ENCODE measurements at regions not wholly inside any gene's neighbourhood (a gene's known extent, or its start where the extent isn't known, plus 50 kb on each side); places are given as distances from the start of the nearest gene placed in this dataset.

DNA sequence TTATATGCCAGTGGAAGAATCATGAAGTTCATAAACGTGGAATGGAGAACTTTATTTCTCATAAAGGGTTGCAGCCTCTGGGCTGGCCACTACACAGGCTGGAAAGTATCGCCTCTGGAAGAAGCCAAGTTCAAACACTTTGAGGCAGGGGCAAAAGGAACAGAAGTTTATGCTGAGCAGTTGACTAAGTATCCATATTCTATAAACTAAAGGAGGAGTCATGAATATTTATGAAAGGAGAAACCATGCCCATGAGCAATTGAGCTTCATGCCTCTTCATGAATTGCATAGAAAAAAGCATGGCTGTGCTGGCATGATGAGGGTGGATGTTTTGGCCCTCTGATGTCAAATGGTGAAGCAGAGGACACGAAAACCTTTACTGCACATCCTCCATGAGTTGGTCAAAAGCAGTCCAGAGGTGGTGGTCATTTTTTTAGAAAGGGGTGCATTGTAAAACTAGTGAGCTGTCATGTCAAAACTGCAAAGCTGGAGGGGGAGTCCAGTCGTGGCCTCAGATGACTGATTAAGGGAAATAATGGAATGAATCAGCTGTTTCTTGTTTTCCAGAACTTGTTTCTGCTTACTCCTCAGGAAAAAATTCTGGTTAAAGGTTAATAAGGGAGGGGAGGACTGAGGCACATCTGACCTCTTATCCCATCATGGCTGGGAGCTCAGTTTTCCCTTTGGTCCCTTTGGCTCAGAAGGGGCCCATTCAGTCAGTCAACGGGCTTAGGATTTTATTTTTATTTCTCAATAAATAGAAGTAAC, 276.7 kb downstream of the CHL1 start:
- no peak overlapping the region for H3K4me3 ChIP-seq (ENCODE audit: low read depth, low read length)
- TF ChIP-seq CTCF (IDR thresholded peaks at IDR 0.05; ENCODE audit: low read depth, low read length): no peak
- H3K9me3 ChIP-seq: no peaks in the 10 kb centered on the region
- no peaks in the 10 kb centered on the region for H3K4me1 ChIP-seq
- DNase-seq: no peak
- H3K27me3 ChIP-seq: no peaks in the 10 kb centered on the region
- H3K36me3 ChIP-seq: no peaks in the 10 kb centered on the region

- H3K36me3 ChIP-seq: no peaks in the 10 kb centered on the region
- H3K4me3 ChIP-seq (ENCODE audit: low read depth, low read length): no peak overlapping the region
Measured at GRCh38 chr3:474828-475227, 278.3 kb downstream of the CHL1 start.

GRCh38 chr3:480070-480469, 283.5 kb downstream of the CHL1 start:
- Histone ChIP-seq H3K4me3 (ENCODE audit: low read depth, low read length) (no peak overlapping the region), H3K9me3 (no peaks in the 10 kb centered on the region), H3K27me3 (no peaks in the 10 kb centered on the region), H3K4me1 (no peaks in the 10 kb centered on the region), H3K36me3 (no peaks in the 10 kb centered on the region)
- no peak for TF ChIP-seq CTCF (IDR thresholded peaks at IDR 0.05; ENCODE audit: low read depth, low read length)
- no peak for DNase-seq

More at GRCh38 chr3:474828-475227, 278.3 kb downstream of the CHL1 start:
- Histone ChIP-seq H3K9me3 (no peaks in the 10 kb centered on the region), H3K27me3 (no peaks in the 10 kb centered on the region), H3K4me1 (no peaks in the 10 kb centered on the region)
- no peak for DNase-seq
- no peak for TF ChIP-seq CTCF (IDR thresholded peaks at IDR 0.05; ENCODE audit: low read depth, low read length)

DNA sequence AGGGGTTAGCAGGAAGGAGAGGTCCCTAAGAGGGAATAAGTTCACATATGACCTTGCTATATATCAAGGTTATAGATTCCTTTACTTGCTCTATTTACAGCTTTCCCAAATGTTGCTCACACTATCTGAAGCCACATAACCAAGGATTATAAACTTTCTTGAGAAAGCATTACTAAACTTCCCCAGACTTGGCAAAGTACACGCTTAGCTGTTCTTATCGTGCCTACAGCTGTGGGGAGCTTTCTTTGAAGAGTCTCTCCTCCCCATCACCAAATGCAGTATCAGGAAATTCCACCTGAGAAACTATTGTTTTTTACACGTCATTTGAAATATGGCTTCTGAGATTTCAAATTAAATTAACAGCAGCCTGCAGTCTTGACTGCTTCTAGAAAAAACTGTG, 284.5 kb downstream of the CHL1 start:
- no peaks in the 10 kb centered on the region for H3K36me3 ChIP-seq
- TF ChIP-seq CTCF (IDR thresholded peaks at IDR 0.05; ENCODE audit: low read depth, low read length): no peak
- H3K4me3 ChIP-seq (ENCODE audit: low read depth, low read length): no peak overlapping the region
- H3K9me3 ChIP-seq: no peaks in the 10 kb centered on the region
- DNase-seq: no peak
- H3K27me3 ChIP-seq: no peaks in the 10 kb centered on the region
- no peaks in the 10 kb centered on the region for H3K4me1 ChIP-seq

DNA sequence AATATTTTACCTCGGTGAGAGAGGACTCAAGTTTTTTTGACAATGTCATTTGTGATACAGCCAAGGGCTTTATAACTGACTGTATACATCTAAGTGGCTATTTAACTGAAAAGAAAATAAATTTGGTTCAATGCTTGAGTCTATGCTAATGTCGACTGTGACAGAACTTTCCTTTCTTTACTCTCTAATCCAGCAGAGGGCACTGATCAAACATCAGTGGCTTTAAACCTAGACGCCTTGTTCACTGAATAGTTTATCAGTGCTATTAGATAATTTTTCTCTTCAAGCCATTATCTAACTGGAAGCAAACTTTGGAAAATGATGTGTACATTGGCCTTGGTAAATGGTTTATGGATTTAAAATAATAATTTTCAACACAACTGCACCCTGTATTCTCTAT, 285.1 kb downstream of the CHL1 start:
- no peaks in the 10 kb centered on the region for H3K36me3 ChIP-seq
- no peaks in the 10 kb centered on the region for H3K27me3 ChIP-seq
- DNase-seq: no peak
- no peak for TF ChIP-seq CTCF (IDR thresholded peaks at IDR 0.05; ENCODE audit: low read depth, low read length)
- H3K4me1 ChIP-seq: no peaks in the 10 kb centered on the region
- no peaks in the 10 kb centered on the region for H3K9me3 ChIP-seq
- H3K4me3 ChIP-seq (ENCODE audit: low read depth, low read length): no peak overlapping the region

DNA sequence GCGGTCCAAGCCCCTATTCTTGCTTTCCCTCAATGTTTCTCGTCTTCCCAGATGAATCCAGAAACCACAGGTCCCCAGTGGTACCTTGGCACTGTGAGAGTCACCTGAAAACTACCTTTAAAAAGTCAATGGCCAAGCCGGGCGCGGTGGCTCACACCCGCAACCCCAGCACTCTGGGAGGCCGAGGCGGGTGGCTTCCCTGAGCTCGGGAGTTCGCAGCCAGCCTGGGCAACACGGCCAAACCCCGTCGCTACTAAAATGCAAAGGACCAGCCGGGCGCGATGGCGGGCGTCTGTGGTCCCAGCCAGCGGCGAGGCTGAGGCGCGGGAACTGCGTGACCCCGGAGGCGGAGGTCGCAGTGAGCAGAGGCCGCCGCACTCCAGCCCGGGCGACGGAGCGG, 285.9 kb downstream of the CHL1 start:
- no peak for DNase-seq
- Histone ChIP-seq H3K4me3 (ENCODE audit: low read depth, low read length) (no peak overlapping the region), H3K36me3 (no peaks in the 10 kb centered on the region), H3K9me3 (no peaks in the 10 kb centered on the region), H3K27me3 (no peaks in the 10 kb centered on the region), H3K4me1 (no peaks in the 10 kb centered on the region)
- no peak for TF ChIP-seq CTCF (IDR thresholded peaks at IDR 0.05; ENCODE audit: low read depth, low read length)

Measured in BE2C (cell line).